ENCODE measurements at regions not wholly inside any gene's neighbourhood (a gene's known extent, or its start where the extent isn't known, plus 50 kb on each side); places are given as distances from the start of the nearest gene placed in this dataset.
"Not testable (repeated sequence)": the region's sequence is repeated elsewhere in the genome, so short reads cannot be mapped to it uniquely, and the experiment has no call there.

GRCh38 chr7:155381852-155382801 is 75.8 kb upstream of the EN2 start:
- no peak for TF ChIP-seq CTCF (IDR thresholded peaks at IDR 0.05; ENCODE audit: low read depth, low read length, missing control alignments)
- H3K4me3 ChIP-seq (ENCODE audit: low read depth, low read length), result peak overlapping the region; percentile 15
- no peak for DNase-seq (ENCODE audit: low read depth)
- in situ Hi-C loops (cut with HindIII; ENCODE audit: low sequenced_read_pairs), result no loop called here

- DNase-seq (ENCODE audit: low read depth), result no peak
- in situ Hi-C loops (cut with HindIII; ENCODE audit: low sequenced_read_pairs), result no loop called here
- TF ChIP-seq CTCF (IDR thresholded peaks at IDR 0.05; ENCODE audit: low read depth, low read length, missing control alignments), result no peak
- H3K4me3 ChIP-seq (ENCODE audit: low read depth, low read length), result no peak overlapping the region
These were observed 75.1 kb upstream of the EN2 start for GRCh38 chr7:155382802-155383171.

- in situ Hi-C loops (cut with HindIII; ENCODE audit: low sequenced_read_pairs), result no loop called here
These were observed 74.0 kb upstream of the EN2 start for GRCh38 chr7:155383756-155384491.

GRCh38 chr7:155384751-155385150 is 73.2 kb upstream of the EN2 start:
- in situ Hi-C loops (cut with HindIII; ENCODE audit: low sequenced_read_pairs), result no loop called here
- no peak overlapping the region for H3K4me3 ChIP-seq (ENCODE audit: low read depth, low read length)
- DNase-seq (ENCODE audit: low read depth), result no peak
- TF ChIP-seq CTCF (IDR thresholded peaks at IDR 0.05; ENCODE audit: low read depth, low read length, missing control alignments), result no peak

More at GRCh38 chr7:155383756-155384491, 74.0 kb upstream of the EN2 start:
- no peak overlapping the region for H3K4me3 ChIP-seq (ENCODE audit: low read depth, low read length)
- TF ChIP-seq CTCF (IDR thresholded peaks at IDR 0.05; ENCODE audit: low read depth, low read length, missing control alignments), result no peak
- DNase-seq (ENCODE audit: low read depth), result no peak

- H3K4me3 ChIP-seq (ENCODE audit: low read depth, low read length); DNase-seq (ENCODE audit: low read depth); in situ Hi-C loops (cut with HindIII; ENCODE audit: low sequenced_read_pairs): not testable (repeated sequence)
These were observed 72.7 kb upstream of the EN2 start for GRCh38 chr7:155385182-155385581.

- in situ Hi-C loops (cut with HindIII; ENCODE audit: low sequenced_read_pairs), result no loop called here
- H3K4me3 ChIP-seq (ENCODE audit: low read depth, low read length), result no peak overlapping the region
- TF ChIP-seq CTCF (IDR thresholded peaks at IDR 0.05; ENCODE audit: low read depth, low read length, missing control alignments), result no peak
- no peak for DNase-seq (ENCODE audit: low read depth)
These were observed 71.3 kb upstream of the EN2 start for GRCh38 chr7:155386608-155387007.

Measured in astrocyte of the cerebellum (primary cell).